ENCODE measurements at regions not wholly inside any gene's neighbourhood (a gene's known extent, or its start where the extent isn't known, plus 50 kb on each side); places are given as distances from the start of the nearest gene placed in this dataset.

GRCh38 chr6:91433660-91434534 is 847.0 kb upstream of the MAP3K7 start:
- H2BK20ac ChIP-seq (ENCODE audit: low read length): no peak overlapping the region

More at GRCh38 chr6:91433660-91434534, 847.0 kb upstream of the MAP3K7 start:
- 91% methylated on average over 4 of the region's 4 CpGs; no CpG with 5 or more reads in 1 of the 2 experiments for WGBS, 2 experiments (ENCODE audit: extremely low coverage in 1 of 2, insufficient coverage in 1 of 2, insufficient read length in 1 of 2, insufficient replicate concordance in 2 of 2, low coverage in 1 of 2, low lambda C conversion rate in 2 of 2, missing lambda C conversion rate in 1 of 2)
- Histone ChIP-seq H2BK15ac (ENCODE audit: low read length) (no peak overlapping the region), H2BK12ac (ENCODE audit: low read depth, low read length) (no peak overlapping the region), H3K23ac (ENCODE audit: insufficient read length) (no peak overlapping the region), H4K91ac (replicated peaks; ENCODE audit: insufficient read length, low read length) (no peak overlapping the region), H2AK5ac (ENCODE audit: low read depth, low read length) (no peak overlapping the region), H4K20me1 (replicated peaks in 1 of 2; ENCODE audit: control insufficient read depth in 1 of 2, insufficient read depth in 2 of 2, low read length in 2 of 2) (no peaks in the 10 kb centered on the region), H3K23me2 (ENCODE audit: low read depth, low read length) (no peaks in the 10 kb centered on the region), H3K27ac (ENCODE audit: low read depth, low read length) (no peak overlapping the region), H2AFZ (ENCODE audit: low read length) (no peak overlapping the region), H3K4ac (replicated peaks; ENCODE audit: insufficient read length, low read depth, low read length) (no peak overlapping the region), H3K36me3 (ENCODE audit: control insufficient read depth in 2 of 4, insufficient read depth in 4 of 4, low read length in 3 of 4) (no peaks in the 10 kb centered on the region), H3K14ac (ENCODE audit: insufficient read length) (no peak overlapping the region), H3K56ac (replicated peaks; ENCODE audit: insufficient read length, low read depth, low read length) (no peak overlapping the region), H3K4me2 (ENCODE audit: insufficient read depth in 1 of 2, low read depth in 2 of 2, low read length in 2 of 2) (no peak overlapping the region), H3K4me3 (ENCODE audit: extremely low read depth in 1 of 4, insufficient read depth in 2 of 4, low read depth in 3 of 4, low read length in 4 of 4) (no peak overlapping the region), H3K27me3 (replicated peaks in 1 of 4; ENCODE audit: control insufficient read depth in 3 of 4, extremely low read depth in 1 of 4, insufficient read depth in 3 of 4, low read length in 3 of 4) (peaks cover 0 to 4% (median 0%) of the 10 kb centered on the region in 4 experiments; a peak in 1 of 7 replicates), H3K9me3 (ENCODE audit: insufficient read depth in 2 of 2, low read depth in 1 of 2, low read length in 1 of 2) (no peaks in the 10 kb centered on the region), H3K18ac (ENCODE audit: extremely low read depth, low read length) (no peak overlapping the region), H4K5ac (ENCODE audit: insufficient read length, low read depth, low read length) (no peak overlapping the region), H3K9ac (replicated peaks in 1 of 4; ENCODE audit: extremely low read depth in 1 of 4, low read depth in 3 of 4, low read length in 3 of 4) (no peak overlapping the region), H2BK5ac (ENCODE audit: low read depth, low read length) (no peak overlapping the region), H3K79me1 (ENCODE audit: low read depth, low read length) (no peaks in the 10 kb centered on the region), H3K4me1 (replicated peaks in 1 of 4; ENCODE audit: control insufficient read depth in 3 of 4, insufficient read depth in 4 of 4, low read length in 3 of 4) (peaks cover 0 to 5% (median 2%) of the 10 kb centered on the region in 4 experiments; a peak in 2 of 7 replicates), H3K79me2 (ENCODE audit: control insufficient read depth in 1 of 2, insufficient read depth in 2 of 2, low read length in 2 of 2) (no peaks in the 10 kb centered on the region), H4K8ac (ENCODE audit: extremely low read depth, insufficient read depth, low read length) (no peak overlapping the region), H2BK120ac (replicated peaks; ENCODE audit: low read depth, low read length) (no peak overlapping the region)
- POLR2A ChIA-PET (ENCODE audit: partially characterized antibody): no interaction called here
- CTCF ChIA-PET (ENCODE audit: partially characterized antibody): interaction anchor here (0.9 to 1.1 kb wide), 2 partner anchors 11 to 100 kb away, joined by 3 read pairs; no protein-coding TSS in a partner anchor
- no peak for TF ChIP-seq CHD1 (IDR thresholded peaks at IDR 0.05; ENCODE audit: low read depth, low read length)
- no peak for TF ChIP-seq BACH1 (IDR thresholded peaks at IDR 0.05; ENCODE audit: low read length)
- no peak for TF ChIP-seq SIRT6 (IDR thresholded peaks at IDR 0.05; ENCODE audit: low read length)
- FAIRE-seq: no peak
- DNase-seq (ENCODE audit: low read depth in 1 of 2, low spot score in 2 of 2): no peak

Measured in H1 (cell line).